Lower lobe of right lung (tissue), 2 donors: ENCODE measurements at regions not wholly inside any gene's neighbourhood (a gene's known extent, or its start where the extent isn't known, plus 50 kb on each side); places are given as distances from the start of the nearest gene placed in this dataset.

Source experiments
- ATAC-seq, 2 donors: fragments of 200-7000 bp; cut with Tn5 transposase; one replicate each; pipeline ENCODE4 v1.9.1; 2020 to 2022; ENCODE audit warnings: mild to moderate bottlenecking in 2 of 2, moderate library complexity in 2 of 2
- DNase-seq: peaks from one replicate; pipeline ENCODE4 v3.0.0-alpha.2; 2020
- H3K27ac ChIP-seq: fragments of 200-600 bp; one replicate; pipeline ENCODE4 v1.8.0; 2022
- H3K27me3 ChIP-seq: fragments of 200-600 bp; one replicate; pipeline ENCODE4 v1.8.0; 2022; ENCODE audit warnings: low read depth
- H3K36me3 ChIP-seq: fragments of 200-600 bp; one replicate; pipeline ENCODE4 v1.8.0; 2022; ENCODE audit warnings: mild to moderate bottlenecking
- H3K4me1 ChIP-seq: fragments of 200-600 bp; one replicate; pipeline ENCODE4 v1.8.0; 2022
- H3K4me3 ChIP-seq: fragments of 200-600 bp; one replicate; pipeline ENCODE4 v1.8.0; 2022; ENCODE audit warnings: mild to moderate bottlenecking
- H3K9me3 ChIP-seq: fragments of 200-600 bp; one replicate; pipeline ENCODE4 v1.8.0; 2022
- intact Hi-C: fragments of 100-400 bp; cut with DNase I; formaldehyde crosslinking; loops from one replicate; pipeline ENCODE4 v1.11.0; 2022
- TF ChIP-seq, protein P1 (sequence below): fragments of 200-600 bp; IDR thresholded peaks from one replicate; pipeline ENCODE4 v1.8.0; 2022; ENCODE audit warnings: antibody characterized with exemption, mild to moderate bottlenecking
- donor health status: DM: no; HTN: yes; CAD: no; lungs with severe emphysema.

DNA sequence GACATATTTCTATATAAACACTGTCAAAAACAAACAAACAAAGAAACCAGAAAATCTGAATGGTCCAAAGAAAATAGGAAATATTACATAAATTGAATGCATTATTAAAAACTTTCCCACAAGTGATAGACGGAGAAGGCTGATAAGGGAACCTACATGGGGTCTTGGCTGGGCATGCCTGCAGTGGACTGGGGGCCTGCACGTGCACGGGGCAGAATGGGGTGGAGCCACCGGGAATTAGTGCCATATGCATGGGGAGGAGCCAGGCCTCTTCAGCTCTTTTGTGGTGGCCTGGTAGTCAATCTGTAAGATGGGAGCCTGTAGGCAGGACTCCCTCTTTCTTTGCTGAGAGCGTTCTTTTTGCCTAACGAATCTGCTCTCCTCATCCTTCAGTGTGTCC, 1031.7 kb upstream of the FBXO33 start:
- Histone ChIP-seq H3K36me3 (no peaks in the 10 kb centered on the region), H3K27me3 (no peaks in the 10 kb centered on the region), H3K9me3 (no peaks in the 10 kb centered on the region), H3K27ac (no peak overlapping the region), H3K4me3 (no peak overlapping the region), H3K4me1 (no peaks in the 10 kb centered on the region)
- intact Hi-C loops = no loop called here
- no peak for ATAC-seq
- TF ChIP-seq, protein P1, sequence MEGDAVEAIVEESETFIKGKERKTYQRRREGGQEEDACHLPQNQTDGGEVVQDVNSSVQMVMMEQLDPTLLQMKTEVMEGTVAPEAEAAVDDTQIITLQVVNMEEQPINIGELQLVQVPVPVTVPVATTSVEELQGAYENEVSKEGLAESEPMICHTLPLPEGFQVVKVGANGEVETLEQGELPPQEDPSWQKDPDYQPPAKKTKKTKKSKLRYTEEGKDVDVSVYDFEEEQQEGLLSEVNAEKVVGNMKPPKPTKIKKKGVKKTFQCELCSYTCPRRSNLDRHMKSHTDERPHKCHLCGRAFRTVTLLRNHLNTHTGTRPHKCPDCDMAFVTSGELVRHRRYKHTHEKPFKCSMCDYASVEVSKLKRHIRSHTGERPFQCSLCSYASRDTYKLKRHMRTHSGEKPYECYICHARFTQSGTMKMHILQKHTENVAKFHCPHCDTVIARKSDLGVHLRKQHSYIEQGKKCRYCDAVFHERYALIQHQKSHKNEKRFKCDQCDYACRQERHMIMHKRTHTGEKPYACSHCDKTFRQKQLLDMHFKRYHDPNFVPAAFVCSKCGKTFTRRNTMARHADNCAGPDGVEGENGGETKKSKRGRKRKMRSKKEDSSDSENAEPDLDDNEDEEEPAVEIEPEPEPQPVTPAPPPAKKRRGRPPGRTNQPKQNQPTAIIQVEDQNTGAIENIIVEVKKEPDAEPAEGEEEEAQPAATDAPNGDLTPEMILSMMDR = no peak
- DNase-seq = no peak

DNA sequence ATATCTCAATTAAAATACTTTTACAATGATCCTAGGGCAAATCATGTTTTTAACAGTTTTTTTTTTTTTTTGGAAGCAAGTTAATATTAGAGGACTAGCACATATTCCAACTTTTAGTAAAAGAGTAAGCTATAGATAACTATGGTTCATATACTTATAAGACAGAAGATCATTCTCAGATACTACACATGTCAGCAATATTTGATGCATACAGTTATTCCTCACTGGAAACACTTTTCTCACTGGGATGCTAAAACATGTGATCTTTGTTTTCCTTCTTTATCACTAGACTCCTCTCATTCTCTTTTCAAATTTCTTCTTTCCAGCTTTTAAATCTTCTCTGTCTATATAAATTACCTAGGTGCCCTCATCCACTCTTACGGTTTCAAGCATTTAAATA, 1020.4 kb upstream of the FBXO33 start:
- H3K27ac ChIP-seq = no peak overlapping the region
- ATAC-seq = no peak

DNA sequence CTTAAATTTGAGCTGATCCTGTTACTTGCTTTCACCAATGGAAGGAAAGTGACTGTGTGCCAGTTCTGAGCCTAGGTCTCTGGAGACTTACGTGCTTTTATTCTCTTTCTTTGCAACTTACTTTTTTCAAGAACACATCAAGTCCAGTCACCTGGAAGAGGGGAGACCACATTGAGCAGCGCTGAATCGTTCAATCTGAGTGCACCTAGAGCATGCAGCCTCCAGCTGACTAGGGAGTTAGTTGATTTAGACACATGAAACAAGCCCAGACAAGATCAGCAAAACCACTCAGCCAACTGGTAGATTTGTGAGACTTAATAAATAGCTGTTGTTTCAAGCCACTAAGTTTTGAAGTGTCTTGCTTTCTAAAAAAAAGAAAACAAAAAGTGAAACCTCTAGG, 1014.8 kb upstream of the FBXO33 start:
- DNase-seq (no peak), ATAC-seq (no peak)
- no peak overlapping the region for H3K27ac ChIP-seq
- intact Hi-C loops = no loop called here
- H3K9me3 ChIP-seq = no peaks in the 10 kb centered on the region
- no peaks in the 10 kb centered on the region for H3K36me3 ChIP-seq
- H3K4me3 ChIP-seq = no peak overlapping the region
- no peaks in the 10 kb centered on the region for H3K27me3 ChIP-seq
- H3K4me1 ChIP-seq = no peaks in the 10 kb centered on the region
- TF ChIP-seq, protein P1 = no peak

More for the DNA sequence above, 1020.4 kb upstream of the FBXO33 start:
- no peak for DNase-seq
- Histone ChIP-seq H3K9me3 (no peaks in the 10 kb centered on the region), H3K4me1 (no peaks in the 10 kb centered on the region), H3K27me3 (no peaks in the 10 kb centered on the region), H3K4me3 (no peak overlapping the region), H3K36me3 (no peaks in the 10 kb centered on the region)
- intact Hi-C loops = no loop called here
- TF ChIP-seq, protein P1 = no peak

DNA sequence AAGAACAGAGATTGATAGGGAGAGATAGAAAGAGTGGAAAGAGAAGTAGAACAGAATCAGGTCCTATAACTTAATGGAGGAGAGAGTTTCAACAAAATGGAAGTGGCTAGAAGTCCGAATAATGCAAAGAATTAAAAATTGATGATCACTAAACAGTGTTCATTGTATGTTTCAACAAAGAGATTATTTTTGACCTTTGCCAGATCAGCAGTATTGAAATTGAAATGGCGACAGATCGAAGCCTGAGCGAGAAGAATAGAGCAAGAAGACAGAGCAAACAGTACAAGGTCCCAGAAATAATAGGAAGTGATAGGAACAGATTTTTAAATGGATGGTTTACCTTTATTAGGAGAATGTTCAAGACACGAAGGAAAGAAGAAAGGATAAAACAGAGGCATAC, 1012.8 kb upstream of the FBXO33 start:
- Histone ChIP-seq H3K4me3 (no peak overlapping the region), H3K9me3 (no peaks in the 10 kb centered on the region), H3K36me3 (no peaks in the 10 kb centered on the region), H3K4me1 (no peaks in the 10 kb centered on the region), H3K27ac (no peak overlapping the region), H3K27me3 (no peaks in the 10 kb centered on the region)
- no peak for ATAC-seq
- intact Hi-C loops = no loop called here
- TF ChIP-seq, protein P1 = no peak
- DNase-seq = no peak

DNA sequence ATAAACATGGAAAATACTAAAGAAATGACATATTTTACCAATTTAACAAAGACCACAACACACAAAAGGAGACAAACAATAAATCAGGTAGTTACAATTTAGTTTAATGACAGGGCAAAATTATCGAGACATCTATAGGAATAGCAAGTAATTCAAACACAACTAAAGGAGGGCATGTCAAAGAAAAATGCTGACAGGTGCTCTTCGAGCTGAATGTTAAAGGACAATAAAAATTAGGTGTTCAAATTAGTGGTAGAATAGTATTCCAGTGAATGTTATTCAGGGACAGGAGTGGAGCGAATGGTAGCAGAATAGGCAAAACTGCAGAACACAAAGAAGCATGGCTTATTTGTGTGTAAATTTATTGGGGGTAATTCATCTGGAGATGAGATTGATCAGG, 1004.3 kb upstream of the FBXO33 start:
- H3K27ac ChIP-seq = no peak overlapping the region
- no peak for ATAC-seq
- DNase-seq = no peak

More for the DNA sequence above, 1004.3 kb upstream of the FBXO33 start:
- H3K27me3 ChIP-seq = no peaks in the 10 kb centered on the region
- TF ChIP-seq, protein P1 = no peak
- no peaks in the 10 kb centered on the region for H3K4me1 ChIP-seq
- H3K4me3 ChIP-seq = no peak overlapping the region
- H3K36me3 ChIP-seq = no peaks in the 10 kb centered on the region
- intact Hi-C loops = no loop called here
- H3K9me3 ChIP-seq = no peaks in the 10 kb centered on the region
